ENCODE measurements at regions not wholly inside any gene's neighbourhood (a gene's known extent, or its start where the extent isn't known, plus 50 kb on each side); places are given as distances from the start of the nearest gene placed in this dataset.

DNA sequence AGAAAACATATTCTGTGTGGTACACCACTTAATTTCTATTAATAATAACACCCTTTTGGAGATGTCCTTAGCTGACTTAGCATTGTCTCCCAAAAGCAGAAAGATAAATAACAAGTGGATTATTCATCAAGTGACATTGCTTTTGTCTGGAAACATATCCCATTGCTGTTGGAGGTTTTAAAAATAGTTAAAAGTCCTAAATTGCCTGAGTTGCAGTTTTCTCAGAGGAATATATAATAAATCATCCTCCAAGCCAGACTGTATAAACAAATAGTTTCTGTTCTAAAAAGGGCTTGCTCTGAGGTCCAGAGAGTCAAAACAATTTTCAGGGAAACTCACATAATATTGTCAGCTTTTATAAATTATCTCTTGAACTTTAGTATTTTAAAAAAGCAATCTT is 60.4 kb upstream of the CD96 start:
- Histone ChIP-seq H3K9me3 (replicated peaks; ENCODE audit: control insufficient read depth, insufficient read depth, low read depth, low read length) (no peaks in the 10 kb centered on the region), H2AFZ (ENCODE audit: low read depth, low read length) (no peak overlapping the region), H3K36me3 (ENCODE audit: control insufficient read depth, insufficient read depth, low read length) (no peaks in the 10 kb centered on the region), H3K4me2 (ENCODE audit: insufficient read depth, low read length) (no peak overlapping the region), H3K4me3 (no peak overlapping the region), H3K27me3 (ENCODE audit: control insufficient read depth in 2 of 2, insufficient read depth in 2 of 2, low read length in 2 of 2) (no peaks in the 10 kb centered on the region), H4K20me1 (replicated peaks; ENCODE audit: control insufficient read depth, insufficient read depth, low read length) (no peaks in the 10 kb centered on the region), H3K9ac (ENCODE audit: insufficient read depth in 1 of 2, low read depth in 2 of 2, low read length in 2 of 2) (no peak overlapping the region), H3K9me1 (ENCODE audit: control insufficient read depth, insufficient read depth, low read length) (no peaks in the 10 kb centered on the region), H3K27ac (ENCODE audit: extremely low read depth, low read depth, low read length) (no peak overlapping the region), H3K79me2 (ENCODE audit: control insufficient read depth, insufficient read depth, low read length) (no peaks in the 10 kb centered on the region), H3K4me1 (replicated peaks in 1 of 2; ENCODE audit: control insufficient read depth in 2 of 2, insufficient read depth in 2 of 2, low read length in 2 of 2) (no peaks in the 10 kb centered on the region)
- in situ Hi-C loops (cut with MboI) = loop anchor here (25.0 kb wide), 1 partner anchor 1744 kb away; no protein-coding TSS in a partner anchor
- no TSS peak for BruUV-seq (replicated peaks)
- CTCF ChIA-PET (ENCODE audit: low intra/inter-chr PET ratio) = no interaction called here
- DNase-seq (ENCODE audit: extremely low read depth in 1 of 4, low spot score in 3 of 4) (no peak), FAIRE-seq (no peak), ATAC-seq (no peak)
- POLR2A ChIA-PET = no interaction called here
- TF ChIP-seq ZNF586 (CRISPR knock-in tag; conservative IDR thresholded peaks at IDR 0.05) = no peak
- no peak for TF ChIP-seq RBBP5 (IDR thresholded peaks at IDR 0.05; ENCODE audit: borderline replicate concordance, insufficient read depth, low read length, poor library complexity, severe bottlenecking)
- TF ChIP-seq ZNF24 (IDR thresholded peaks at IDR 0.05) = no peak
- TF ChIP-seq, protein P1, sequence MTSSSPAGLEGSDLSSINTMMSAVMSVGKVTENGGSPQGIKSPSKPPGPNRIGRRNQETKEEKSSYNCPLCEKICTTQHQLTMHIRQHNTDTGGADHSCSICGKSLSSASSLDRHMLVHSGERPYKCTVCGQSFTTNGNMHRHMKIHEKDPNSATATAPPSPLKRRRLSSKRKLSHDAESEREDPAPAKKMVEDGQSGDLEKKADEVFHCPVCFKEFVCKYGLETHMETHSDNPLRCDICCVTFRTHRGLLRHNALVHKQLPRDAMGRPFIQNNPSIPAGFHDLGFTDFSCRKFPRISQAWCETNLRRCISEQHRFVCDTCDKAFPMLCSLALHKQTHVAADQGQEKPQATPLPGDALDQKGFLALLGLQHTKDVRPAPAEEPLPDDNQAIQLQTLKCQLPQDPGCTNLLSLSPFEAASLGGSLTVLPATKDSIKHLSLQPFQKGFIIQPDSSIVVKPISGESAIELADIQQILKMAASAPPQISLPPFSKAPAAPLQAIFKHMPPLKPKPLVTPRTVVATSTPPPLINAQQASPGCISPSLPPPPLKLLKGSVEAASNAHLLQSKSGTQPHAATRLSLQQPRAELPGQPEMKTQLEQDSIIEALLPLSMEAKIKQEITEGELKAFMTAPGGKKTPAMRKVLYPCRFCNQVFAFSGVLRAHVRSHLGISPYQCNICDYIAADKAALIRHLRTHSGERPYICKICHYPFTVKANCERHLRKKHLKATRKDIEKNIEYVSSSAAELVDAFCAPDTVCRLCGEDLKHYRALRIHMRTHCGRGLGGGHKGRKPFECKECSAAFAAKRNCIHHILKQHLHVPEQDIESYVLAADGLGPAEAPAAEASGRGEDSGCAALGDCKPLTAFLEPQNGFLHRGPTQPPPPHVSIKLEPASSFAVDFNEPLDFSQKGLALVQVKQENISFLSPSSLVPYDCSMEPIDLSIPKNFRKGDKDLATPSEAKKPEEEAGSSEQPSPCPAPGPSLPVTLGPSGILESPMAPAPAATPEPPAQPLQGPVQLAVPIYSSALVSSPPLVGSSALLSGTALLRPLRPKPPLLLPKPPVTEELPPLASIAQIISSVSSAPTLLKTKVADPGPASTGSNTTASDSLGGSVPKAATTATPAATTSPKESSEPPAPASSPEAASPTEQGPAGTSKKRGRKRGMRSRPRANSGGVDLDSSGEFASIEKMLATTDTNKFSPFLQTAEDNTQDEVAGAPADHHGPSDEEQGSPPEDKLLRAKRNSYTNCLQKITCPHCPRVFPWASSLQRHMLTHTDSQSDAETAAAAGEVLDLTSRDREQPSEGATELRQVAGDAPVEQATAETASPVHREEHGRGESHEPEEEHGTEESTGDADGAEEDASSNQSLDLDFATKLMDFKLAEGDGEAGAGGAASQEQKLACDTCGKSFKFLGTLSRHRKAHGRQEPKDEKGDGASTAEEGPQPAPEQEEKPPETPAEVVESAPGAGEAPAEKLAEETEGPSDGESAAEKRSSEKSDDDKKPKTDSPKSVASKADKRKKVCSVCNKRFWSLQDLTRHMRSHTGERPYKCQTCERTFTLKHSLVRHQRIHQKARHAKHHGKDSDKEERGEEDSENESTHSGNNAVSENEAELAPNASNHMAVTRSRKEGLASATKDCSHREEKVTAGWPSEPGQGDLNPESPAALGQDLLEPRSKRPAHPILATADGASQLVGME (CRISPR knock-in tag; IDR thresholded peaks at IDR 0.05) = no peak
- no peak for TF ChIP-seq PRMT5 (CRISPR knock-in tag; IDR thresholded peaks at IDR 0.05)
- TF ChIP-seq CSDE1 (IDR thresholded peaks at IDR 0.05) = no peak
- intact Hi-C loops (cut with micrococcal nuclease) = no loop called here
